Lower lobe of right lung (tissue), 2 donors: ENCODE measurements at regions not wholly inside any gene's neighbourhood (a gene's known extent, or its start where the extent isn't known, plus 50 kb on each side); places are given as distances from the start of the nearest gene placed in this dataset.

ENCODE experiments used
- ATAC-seq, 2 donors: fragments of 200-7000 bp; cut with Tn5 transposase; one replicate each; pipeline ENCODE4 v1.9.1; 2020 to 2022; ENCODE audit warnings: mild to moderate bottlenecking in 2 of 2, moderate library complexity in 2 of 2
- DNase-seq: peaks from one replicate; pipeline ENCODE4 v3.0.0-alpha.2; 2020
- H3K27ac ChIP-seq: fragments of 200-600 bp; one replicate; pipeline ENCODE4 v1.8.0; 2022
- H3K27me3 ChIP-seq: fragments of 200-600 bp; one replicate; pipeline ENCODE4 v1.8.0; 2022; ENCODE audit warnings: low read depth
- H3K36me3 ChIP-seq: fragments of 200-600 bp; one replicate; pipeline ENCODE4 v1.8.0; 2022; ENCODE audit warnings: mild to moderate bottlenecking
- H3K4me1 ChIP-seq: fragments of 200-600 bp; one replicate; pipeline ENCODE4 v1.8.0; 2022
- H3K4me3 ChIP-seq: fragments of 200-600 bp; one replicate; pipeline ENCODE4 v1.8.0; 2022; ENCODE audit warnings: mild to moderate bottlenecking
- H3K9me3 ChIP-seq: fragments of 200-600 bp; one replicate; pipeline ENCODE4 v1.8.0; 2022
- intact Hi-C: fragments of 100-400 bp; cut with DNase I; formaldehyde crosslinking; loops from one replicate; pipeline ENCODE4 v1.11.0; 2022
- TF ChIP-seq, protein P1 (sequence below): fragments of 200-600 bp; IDR thresholded peaks from one replicate; pipeline ENCODE4 v1.8.0; 2022; ENCODE audit warnings: antibody characterized with exemption, mild to moderate bottlenecking
- donor health status: DM: no; HTN: yes; CAD: no; lungs with severe emphysema.

DNA sequence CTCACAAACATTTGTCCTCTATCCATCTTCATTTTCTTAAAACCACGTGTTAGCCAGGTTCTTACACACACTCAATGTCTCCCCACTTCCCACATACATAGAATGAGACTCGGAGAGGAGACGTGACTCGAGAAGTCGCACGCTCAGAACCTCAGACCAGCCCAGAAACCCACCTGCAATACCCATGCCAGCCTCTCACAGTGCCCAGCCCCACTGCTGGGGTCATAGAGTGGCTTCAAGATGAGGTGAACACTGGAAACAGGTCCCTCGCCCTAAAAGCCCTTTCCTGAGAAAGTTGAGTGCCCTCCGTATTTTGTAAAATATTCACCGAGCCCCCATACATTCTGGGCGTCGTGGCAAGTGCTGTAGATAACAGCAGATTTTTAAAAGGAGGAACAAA lies 487.4 kb downstream of the EIPR1 start:
- TF ChIP-seq, protein P1, sequence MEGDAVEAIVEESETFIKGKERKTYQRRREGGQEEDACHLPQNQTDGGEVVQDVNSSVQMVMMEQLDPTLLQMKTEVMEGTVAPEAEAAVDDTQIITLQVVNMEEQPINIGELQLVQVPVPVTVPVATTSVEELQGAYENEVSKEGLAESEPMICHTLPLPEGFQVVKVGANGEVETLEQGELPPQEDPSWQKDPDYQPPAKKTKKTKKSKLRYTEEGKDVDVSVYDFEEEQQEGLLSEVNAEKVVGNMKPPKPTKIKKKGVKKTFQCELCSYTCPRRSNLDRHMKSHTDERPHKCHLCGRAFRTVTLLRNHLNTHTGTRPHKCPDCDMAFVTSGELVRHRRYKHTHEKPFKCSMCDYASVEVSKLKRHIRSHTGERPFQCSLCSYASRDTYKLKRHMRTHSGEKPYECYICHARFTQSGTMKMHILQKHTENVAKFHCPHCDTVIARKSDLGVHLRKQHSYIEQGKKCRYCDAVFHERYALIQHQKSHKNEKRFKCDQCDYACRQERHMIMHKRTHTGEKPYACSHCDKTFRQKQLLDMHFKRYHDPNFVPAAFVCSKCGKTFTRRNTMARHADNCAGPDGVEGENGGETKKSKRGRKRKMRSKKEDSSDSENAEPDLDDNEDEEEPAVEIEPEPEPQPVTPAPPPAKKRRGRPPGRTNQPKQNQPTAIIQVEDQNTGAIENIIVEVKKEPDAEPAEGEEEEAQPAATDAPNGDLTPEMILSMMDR, result no peak
- DNase-seq, result no peak
- H3K36me3 ChIP-seq, result no peaks in the 10 kb centered on the region
- H3K9me3 ChIP-seq, result no peaks in the 10 kb centered on the region
- intact Hi-C loops, result no loop called here
- ATAC-seq, result no peak
- no peak overlapping the region for H3K4me3 ChIP-seq
- H3K27ac ChIP-seq, result no peak overlapping the region
- H3K27me3 ChIP-seq, result no peaks in the 10 kb centered on the region
- H3K4me1 ChIP-seq, result no peaks in the 10 kb centered on the region

DNA sequence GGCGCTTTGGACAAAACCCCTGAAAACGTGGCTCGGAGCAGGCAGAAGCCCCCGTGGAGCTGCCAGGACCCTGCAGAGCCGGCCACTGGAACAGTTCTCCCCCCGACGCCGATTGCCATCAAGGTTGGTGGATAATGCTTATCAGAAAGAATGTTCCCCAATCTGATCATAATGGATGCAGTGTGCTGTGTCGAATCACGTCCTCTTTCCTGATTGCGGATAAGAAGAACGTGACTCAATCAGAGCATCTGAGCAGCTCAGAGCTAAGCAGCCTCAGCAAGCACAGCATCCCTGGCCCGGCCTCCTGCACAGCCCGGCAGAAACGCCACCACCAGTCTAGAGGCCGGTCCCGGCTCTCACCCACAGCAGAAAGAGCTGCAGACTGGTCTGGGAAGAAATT lies 488.0 kb downstream of the EIPR1 start:
- intact Hi-C loops, result no loop called here
- H3K36me3 ChIP-seq, result no peaks in the 10 kb centered on the region

DNA sequence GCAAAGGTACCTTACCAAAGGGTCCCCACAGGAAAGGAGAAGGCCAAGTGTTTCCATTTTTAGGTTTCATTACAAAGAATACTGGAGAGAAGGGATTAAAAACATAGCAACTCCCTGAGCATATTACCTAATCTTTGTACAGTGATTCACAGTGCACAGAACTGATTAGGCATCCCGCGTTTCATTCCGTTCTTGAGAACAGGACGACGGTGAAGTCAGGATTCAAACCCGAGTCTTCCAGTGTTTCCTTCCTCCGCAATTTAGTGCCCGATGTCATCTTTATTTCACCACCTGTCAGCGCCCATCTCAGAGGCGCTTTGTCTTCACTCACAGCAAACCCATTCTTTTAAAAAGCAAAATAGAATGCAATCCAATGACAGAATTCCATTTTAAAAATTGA lies 488.5 kb downstream of the EIPR1 start:
- Histone ChIP-seq H3K4me1 (no peaks in the 10 kb centered on the region), H3K9me3 (no peaks in the 10 kb centered on the region), H3K27me3 (no peaks in the 10 kb centered on the region), H3K27ac (no peak overlapping the region), H3K4me3 (no peak overlapping the region), H3K36me3 (no peaks in the 10 kb centered on the region)
- intact Hi-C loops, result no loop called here
- ATAC-seq, result no peak
- DNase-seq, result no peak
- TF ChIP-seq, protein P1, result no peak

More for the DNA sequence above, 488.0 kb downstream of the EIPR1 start:
- Histone ChIP-seq H3K27ac (no peak overlapping the region), H3K4me1 (no peaks in the 10 kb centered on the region), H3K27me3 (no peaks in the 10 kb centered on the region), H3K9me3 (no peaks in the 10 kb centered on the region), H3K4me3 (no peak overlapping the region)
- TF ChIP-seq, protein P1, result no peak
- ATAC-seq, result no peak
- no peak for DNase-seq

DNA sequence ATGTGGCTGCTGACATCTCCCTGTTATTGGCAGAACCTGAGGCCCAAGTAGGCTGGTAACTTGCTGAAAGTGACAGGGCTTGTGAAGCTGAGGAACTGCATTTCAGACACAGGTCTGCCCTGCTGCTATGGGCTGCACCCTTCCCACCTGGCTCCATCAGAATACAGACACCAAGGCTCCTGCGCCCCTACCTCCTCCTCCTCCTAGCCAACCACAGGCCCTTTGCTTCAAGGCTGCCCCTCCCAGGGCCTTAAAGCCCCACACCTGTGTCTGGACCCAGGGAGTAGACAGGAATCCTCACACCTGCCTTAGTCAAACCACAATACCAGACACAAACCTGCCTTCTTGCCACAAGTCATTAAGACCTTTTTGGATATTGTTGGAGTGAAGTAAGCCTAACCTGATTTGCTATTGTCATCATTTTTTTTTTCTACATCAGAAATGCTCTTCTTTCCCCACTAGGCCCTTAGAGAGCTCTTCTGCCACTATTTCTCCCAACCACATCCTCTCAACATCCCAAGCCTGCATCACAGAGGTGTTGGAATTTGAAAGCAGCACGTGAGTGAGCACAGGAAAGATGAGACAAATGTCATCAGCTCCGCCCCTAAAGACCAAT lies 489.7 kb downstream of the EIPR1 start:
- TF ChIP-seq, protein P1, result no peak
- intact Hi-C loops, result no loop called here

DNA sequence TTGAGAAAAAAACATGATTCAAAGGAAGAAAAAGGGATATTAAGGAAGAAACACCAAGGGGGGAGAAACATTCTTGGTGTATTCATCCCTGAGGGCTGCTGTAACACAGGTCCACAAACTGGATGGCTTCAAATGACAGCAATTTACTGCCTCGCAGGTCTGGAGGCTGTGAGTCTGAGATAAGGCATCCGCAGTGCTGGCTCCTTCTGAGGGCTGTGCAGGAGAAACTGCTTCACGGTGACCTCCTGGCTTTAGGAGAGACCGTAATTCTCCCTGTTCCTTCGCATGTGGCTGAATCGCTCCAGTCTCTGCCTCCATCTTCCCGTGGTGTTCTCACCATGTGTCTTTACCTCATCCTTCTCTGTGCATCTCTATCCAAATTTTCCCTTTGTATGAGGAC lies 490.7 kb downstream of the EIPR1 start:
- DNase-seq (no peak), ATAC-seq (no peak)
- TF ChIP-seq, protein P1, result no peak
- Histone ChIP-seq H3K4me1 (no peaks in the 10 kb centered on the region), H3K9me3 (no peaks in the 10 kb centered on the region), H3K27me3 (no peaks in the 10 kb centered on the region), H3K27ac (no peak overlapping the region), H3K4me3 (no peak overlapping the region), H3K36me3 (no peaks in the 10 kb centered on the region)
- intact Hi-C loops, result no loop called here

More for the DNA sequence above, 489.7 kb downstream of the EIPR1 start:
- Histone ChIP-seq H3K27me3 (no peaks in the 10 kb centered on the region), H3K4me1 (no peaks in the 10 kb centered on the region), H3K36me3 (no peaks in the 10 kb centered on the region), H3K27ac (no peak overlapping the region), H3K4me3 (no peak overlapping the region), H3K9me3 (no peaks in the 10 kb centered on the region)
- DNase-seq, result no peak
- no peak for ATAC-seq
